PC-3 (cell line): ENCODE measurements at regions not wholly inside any gene's neighbourhood (a gene's known extent, or its start where the extent isn't known, plus 50 kb on each side); places are given as distances from the start of the nearest gene placed in this dataset.

Experiments
- ATAC-seq: fragments of 200-7000 bp; cut with Tn5 transposase; 2 replicates; pipeline ENCODE4 v1.9.1; 2020; ENCODE audit warnings: mild to moderate bottlenecking, moderate library complexity
- BruUV-seq: library from RNA; stranded (reverse); fragments of 400-500 nt; replicated peaks from 2 replicates; lab custom pipeline; 2021; lab: Mats Ljungman, UMichigan
- CTCF ChIA-PET: fragments of 300-600 bp; sonication (Branson Sonifier 250); formaldehyde crosslinking; loops from one replicate; lab custom pipeline; 2022; ENCODE audit warnings: antibody characterized with exemption; lab: Charles Lee
- POLR2A ChIA-PET: fragments of 300-600 bp; sonication (Branson Sonifier 250); formaldehyde crosslinking; loops from one replicate; lab custom pipeline; 2022; ENCODE audit warnings: antibody characterized with exemption; ENCODE audit not compliant: unreplicated experiment; lab: Charles Lee
- DNase-seq: peaks from one replicate; pipeline ENCODE4 v3.0.0-alpha.2; 2015
- H2AFZ ChIP-seq: fragments of 300-600 bp; sonication (generic); 2 replicates; pipeline ENCODE4 v1.6.0; 2016; ENCODE audit warnings: antibody characterized with exemption, low read length
- H3F3A ChIP-seq: fragments of 300-600 bp; sonication (generic); one replicate; pipeline ENCODE4 v1.6.0; 2017; ENCODE audit warnings: antibody characterized with exemption, low read length, control low read depth, mild to moderate bottlenecking; ENCODE audit not compliant: unreplicated experiment
- H3K27ac ChIP-seq: fragments of 300-600 bp; sonication (generic); 2 replicates; pipeline ENCODE4 v1.5.1; 2016; ENCODE audit warnings: mild to moderate bottlenecking, low read length
- H3K27me3 ChIP-seq: fragments of 300-600 bp; sonication (generic); 2 replicates; pipeline ENCODE4 v1.6.1; 2016; ENCODE audit warnings: low read length, mixed read lengths
- H3K36me3 ChIP-seq: fragments of 300-600 bp; sonication (generic); 2 replicates; pipeline ENCODE4 v1.6.1; 2016; ENCODE audit warnings: low read depth, mixed run types, low read length, mixed read lengths
- H3K4me1 ChIP-seq: fragments of 300-600 bp; sonication (generic); 2 replicates; pipeline ENCODE4 v1.5.1; 2016; ENCODE audit warnings: low read length; ENCODE audit not compliant: insufficient read depth
- H3K4me2 ChIP-seq: fragments of 300-600 bp; sonication (generic); 2 replicates; pipeline ENCODE4 v1.6.0; 2016; ENCODE audit warnings: low read length
- H3K4me3 ChIP-seq: fragments of 300-600 bp; sonication (generic); 2 replicates; pipeline ENCODE4 v1.5.1; 2016; ENCODE audit warnings: mild to moderate bottlenecking, low read length, mixed read lengths
- H3K79me2 ChIP-seq: fragments of 300-600 bp; sonication (generic); 2 replicates; pipeline ENCODE4 v1.6.1; 2017; ENCODE audit warnings: low read length, mixed read lengths
- H3K9ac ChIP-seq: fragments of 300-600 bp; sonication (generic); 2 replicates; pipeline ENCODE4 v1.6.0; 2016; ENCODE audit warnings: mild to moderate bottlenecking, low read length
- H3K9me2 ChIP-seq: fragments of 300-600 bp; sonication (generic); replicated peaks from 2 replicates; pipeline ENCODE4 v1.6.1; 2016; ENCODE audit warnings: mixed run types, low read length, mixed read lengths
- H3K9me3 ChIP-seq: fragments of 300-600 bp; sonication (generic); 2 replicates; pipeline ENCODE4 v1.6.1; 2016; ENCODE audit warnings: low read length, mixed read lengths
- H4K20me1 ChIP-seq: fragments of 300-600 bp; sonication (generic); 2 replicates; pipeline ENCODE4 v1.6.1; 2016; ENCODE audit warnings: low read length, mixed read lengths
- CTCF ChIP-seq: fragments of 300-600 bp; sonication (generic); conservative IDR thresholded peaks from 2 replicates; pipeline ENCODE4 v1.5.1; 2017; ENCODE audit warnings: antibody characterized with exemption, low read depth, mild to moderate bottlenecking, low read length
- EZH2 ChIP-seq: fragments of 300-600 bp; sonication (generic); IDR thresholded peaks from one replicate; pipeline ENCODE4 v1.6.1; 2017; ENCODE audit warnings: antibody characterized with exemption, mild to moderate bottlenecking, low read length; ENCODE audit not compliant: unreplicated experiment
- EZH2phosphoT487 ChIP-seq: fragments of 300-600 bp; sonication (generic); IDR thresholded peaks from 2 replicates; pipeline ENCODE4 v1.6.1; 2018; ENCODE audit warnings: mild to moderate bottlenecking, antibody characterized with exemption, low read length, borderline replicate concordance
- intact Hi-C: fragments of 100-400 bp; cut with micrococcal nuclease; formaldehyde crosslinking; loops from 2 replicates; pipeline ENCODE4 v1.9.0; 2023

DNA sequence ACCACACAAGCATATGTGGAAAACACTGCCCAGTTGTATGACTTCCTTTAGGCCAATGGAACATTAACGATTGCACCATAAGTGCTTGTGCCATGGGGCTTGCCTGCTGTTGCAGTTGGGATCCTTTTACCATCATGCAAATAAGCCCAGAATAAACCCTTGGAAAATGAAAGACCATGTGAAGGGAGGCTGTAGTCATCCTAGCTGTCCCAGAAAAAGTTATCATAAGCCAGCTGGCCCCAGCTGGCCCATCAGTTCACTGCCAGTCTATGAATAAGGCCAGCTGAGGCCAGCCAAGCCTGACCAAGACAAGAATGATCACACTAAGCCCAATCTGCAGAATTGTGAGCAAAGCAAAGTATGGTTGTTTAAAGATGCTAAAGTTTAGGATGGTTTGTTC lies 253.9 kb upstream of the ARHGAP20 start:
- TF ChIP-seq EZH2 (no peak), EZH2phosphoT487 (no peak), CTCF (no peak)
- Histone ChIP-seq H3K9me2 (no peaks in the 10 kb centered on the region), H4K20me1 (no peaks in the 10 kb centered on the region), H3K4me1 (no peaks in the 10 kb centered on the region), H3K36me3 (no peaks in the 10 kb centered on the region), H3K4me2 (no peak overlapping the region), H3K4me3 (no peak overlapping the region), H3K9ac (no peak overlapping the region), H2AFZ (no peak overlapping the region), H3F3A (no peaks in the 10 kb centered on the region), H3K27me3 (peaks cover 39% of the 10 kb centered on the region), H3K27ac (no peak overlapping the region), H3K9me3 (no peaks in the 10 kb centered on the region), H3K79me2 (no peaks in the 10 kb centered on the region)
- ATAC-seq (no peak), DNase-seq (no peak)
- BruUV-seq, result no TSS peak
- intact Hi-C loops, result no loop called here
- CTCF ChIA-PET, result no interaction called here
- POLR2A ChIA-PET, result no interaction called here

DNA sequence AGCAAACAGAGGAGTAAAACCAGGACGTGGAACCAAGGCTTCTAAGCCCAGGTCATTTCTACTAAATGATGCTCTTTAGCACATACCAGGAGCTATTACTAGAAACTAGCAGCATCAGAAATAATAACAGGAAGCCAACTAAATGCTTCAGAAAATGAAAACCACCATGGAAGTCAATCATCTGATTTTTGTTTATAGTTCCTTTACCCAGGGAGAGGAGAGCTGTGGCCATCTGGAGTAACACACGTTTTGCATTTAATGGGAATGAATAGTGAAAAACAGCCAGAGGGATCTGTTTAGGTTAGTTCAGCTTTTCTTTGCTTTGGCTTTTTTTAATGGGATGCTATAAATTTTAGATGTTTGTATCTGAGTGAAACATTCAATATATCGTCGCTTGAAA lies 250.7 kb upstream of the ARHGAP20 start:
- Histone ChIP-seq H3K36me3 (no peaks in the 10 kb centered on the region), H3K9me3 (no peaks in the 10 kb centered on the region), H2AFZ (no peak overlapping the region), H3K79me2 (no peaks in the 10 kb centered on the region), H3F3A (no peaks in the 10 kb centered on the region), H3K27me3 (peaks cover 60% of the 10 kb centered on the region), H3K4me1 (no peaks in the 10 kb centered on the region), H3K4me2 (no peak overlapping the region), H3K27ac (no peak overlapping the region), H3K4me3 (no peak overlapping the region), H3K9me2 (no peaks in the 10 kb centered on the region), H4K20me1 (no peaks in the 10 kb centered on the region), H3K9ac (no peak overlapping the region)
- TF ChIP-seq EZH2phosphoT487 (no peak), CTCF (no peak), EZH2 (no peak)
- ChIA-PET CTCF (no interaction called here), POLR2A (no interaction called here)
- intact Hi-C loops, result no loop called here
- BruUV-seq, result no TSS peak
- ATAC-seq, result no peak
- no peak for DNase-seq

- no peak for ATAC-seq
- intact Hi-C loops, result no loop called here
Observed at GRCh38 chr11:110960167-110960566, 247.9 kb upstream of the ARHGAP20 start.

More at GRCh38 chr11:110960167-110960566, 247.9 kb upstream of the ARHGAP20 start:
- H3K4me2 ChIP-seq, result no peak overlapping the region
- no peak overlapping the region for H2AFZ ChIP-seq
- DNase-seq, result no peak
- no peaks in the 10 kb centered on the region for H3K9me3 ChIP-seq
- POLR2A ChIA-PET, result no interaction called here
- H3K9me2 ChIP-seq, result no peaks in the 10 kb centered on the region
- peaks cover 72% of the 10 kb centered on the region for H3K27me3 ChIP-seq
- BruUV-seq, result no TSS peak
- no peaks in the 10 kb centered on the region for H3F3A ChIP-seq
- no peak overlapping the region for H3K27ac ChIP-seq
- no peak overlapping the region for H3K9ac ChIP-seq
- H4K20me1 ChIP-seq, result no peaks in the 10 kb centered on the region
- TF ChIP-seq CTCF (no peak), EZH2phosphoT487 (no peak), EZH2 (no peak)
- no peaks in the 10 kb centered on the region for H3K36me3 ChIP-seq
- no peak overlapping the region for H3K4me3 ChIP-seq
- CTCF ChIA-PET, result no interaction called here
- H3K4me1 ChIP-seq, result no peaks in the 10 kb centered on the region
- no peaks in the 10 kb centered on the region for H3K79me2 ChIP-seq
